Frontal cortex (tissue), 3 donors: ENCODE measurements at regions not wholly inside any gene's neighbourhood (a gene's known extent, or its start where the extent isn't known, plus 50 kb on each side); places are given as distances from the start of the nearest gene placed in this dataset.

Experiments used
- DNase-seq, 2 donors: peaks; one replicate each; pipeline ENCODE4 v3.0.0; 2012; ENCODE audit warnings: low spot score in 2 of 2
- FAIRE-seq: peaks from 2 replicates; lab custom pipeline; 2012; peaks lifted over from hg19 to GRCh38; lab: Jason Lieb, UNC
- donor health status: control.
- donor health status: control.
- donor health status: control.

- DNase-seq: no peak
- no peak for FAIRE-seq
Measured at GRCh38 chr12:58434726-58435125, 485.6 kb downstream of the LRIG3 start.

GRCh38 chr12:58435647-58436046 is 484.7 kb downstream of the LRIG3 start:
- DNase-seq: no peak
- FAIRE-seq: no peak

- no peak for FAIRE-seq
- DNase-seq: no peak
Measured at GRCh38 chr12:58441483-58441882, 478.8 kb downstream of the LRIG3 start.

- no peak for DNase-seq
- FAIRE-seq: no peak
Measured at GRCh38 chr12:58443273-58443980, 476.9 kb downstream of the LRIG3 start.

DNA sequence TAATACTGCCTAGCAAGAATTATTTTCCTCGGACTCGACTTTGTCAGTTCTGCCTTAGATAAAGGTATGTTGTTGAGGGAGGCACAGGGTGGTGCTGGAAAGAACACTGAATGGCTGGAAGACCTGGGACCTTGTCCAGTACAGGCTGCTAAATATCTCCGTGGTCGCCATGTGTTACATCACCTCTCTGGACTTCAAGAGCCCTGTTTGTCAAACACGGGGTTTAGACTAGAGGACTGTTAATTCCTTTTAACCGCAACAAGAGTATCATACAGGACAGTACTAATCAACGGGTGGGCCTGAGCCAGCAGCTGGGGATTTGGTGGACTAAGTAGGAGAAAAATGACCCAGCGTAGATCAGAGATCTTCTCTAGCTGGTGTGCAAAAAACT is 476.3 kb downstream of the LRIG3 start:
- DNase-seq (no peak), FAIRE-seq (no peak)

GRCh38 chr12:58450868-58451482 is 469.3 kb downstream of the LRIG3 start:
- FAIRE-seq (no peak), DNase-seq (no peak)

DNA sequence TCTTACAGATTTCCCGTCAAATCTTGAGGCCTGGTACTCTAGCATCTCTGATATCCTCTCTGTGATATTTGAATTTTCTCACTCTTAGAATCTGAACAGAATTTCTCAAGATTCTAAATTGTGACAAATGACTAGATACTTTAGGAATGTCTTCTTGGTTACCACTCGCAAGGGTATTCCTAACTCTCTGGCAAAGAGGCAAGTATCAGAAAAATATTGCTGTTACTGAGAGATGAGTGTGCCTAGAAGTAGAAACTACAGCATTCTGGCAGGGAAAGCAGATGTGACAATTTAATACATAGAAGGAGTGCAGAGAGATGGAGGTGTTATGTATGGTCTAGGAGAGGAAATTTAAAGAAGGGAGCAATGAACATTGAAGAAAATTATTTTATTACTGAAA is 467.8 kb downstream of the LRIG3 start:
- FAIRE-seq: no peak
- no peak for DNase-seq

DNA sequence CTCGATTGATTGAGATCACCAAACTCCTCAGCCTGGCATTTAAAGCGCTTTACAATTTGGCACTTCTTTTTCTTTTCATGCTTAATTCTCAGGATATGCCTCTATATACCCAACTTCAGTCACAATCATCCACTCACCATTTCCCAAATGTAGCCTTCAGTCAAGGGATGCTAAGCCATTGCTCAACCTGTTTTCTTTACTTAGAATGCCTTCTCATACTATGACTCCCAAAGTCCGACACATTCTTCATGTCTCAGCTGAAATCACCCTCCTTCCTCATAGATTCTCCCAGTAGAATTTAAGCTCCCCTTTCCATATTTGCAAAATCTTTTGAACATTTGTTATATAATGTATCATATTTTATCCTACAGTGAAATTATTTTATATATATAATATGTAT is 467.0 kb downstream of the LRIG3 start:
- DNase-seq: no peak
- FAIRE-seq: no peak

GRCh38 chr12:58455136-58455535 is 465.2 kb downstream of the LRIG3 start:
- FAIRE-seq (no peak), DNase-seq (no peak)

GRCh38 chr12:58458102-58458501 is 462.2 kb downstream of the LRIG3 start:
- no peak for DNase-seq
- no peak for FAIRE-seq

- no peak for FAIRE-seq
- no peak for DNase-seq
Measured at GRCh38 chr12:58459191-58459590, 461.1 kb downstream of the LRIG3 start.

DNA sequence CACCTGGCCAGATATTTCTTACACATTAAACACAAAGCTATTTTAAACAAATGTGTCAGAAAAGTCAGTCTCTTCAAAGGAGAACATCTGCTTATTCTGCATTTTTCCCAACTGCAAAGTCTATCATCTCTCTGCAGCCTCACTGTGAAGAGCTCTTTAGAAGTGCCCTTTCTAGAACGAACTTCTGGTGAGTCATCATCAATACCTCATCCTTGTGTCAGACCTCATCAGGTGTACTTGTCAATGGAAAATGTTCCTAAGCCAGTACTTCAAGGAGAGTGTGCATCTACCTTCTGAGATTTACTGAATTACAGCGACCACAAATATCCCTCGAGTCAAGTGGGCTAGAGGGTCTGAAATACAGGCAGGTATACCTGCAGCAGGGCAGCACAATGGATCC is 457.3 kb downstream of the LRIG3 start:
- no peak for FAIRE-seq
- DNase-seq: no peak

DNA sequence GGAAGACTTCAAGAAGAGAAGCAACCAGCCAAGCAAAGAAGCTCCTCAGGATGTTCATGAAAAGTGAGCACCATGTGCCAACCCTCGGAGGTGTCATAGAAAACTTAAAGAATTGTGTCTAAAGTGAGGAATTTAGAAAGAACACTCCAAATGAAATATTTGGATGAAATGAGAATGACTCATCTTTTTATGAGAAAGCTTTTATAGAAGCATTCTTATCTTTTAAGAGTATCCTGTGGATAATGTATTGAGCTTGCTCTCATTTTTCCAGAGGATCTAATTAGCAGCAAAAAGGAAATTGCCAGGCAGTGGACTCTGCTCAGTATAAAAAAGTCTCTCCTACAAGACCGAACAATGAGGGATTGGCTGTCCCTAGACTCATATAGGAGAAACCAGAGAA is 454.9 kb downstream of the LRIG3 start:
- no peak for DNase-seq

DNA sequence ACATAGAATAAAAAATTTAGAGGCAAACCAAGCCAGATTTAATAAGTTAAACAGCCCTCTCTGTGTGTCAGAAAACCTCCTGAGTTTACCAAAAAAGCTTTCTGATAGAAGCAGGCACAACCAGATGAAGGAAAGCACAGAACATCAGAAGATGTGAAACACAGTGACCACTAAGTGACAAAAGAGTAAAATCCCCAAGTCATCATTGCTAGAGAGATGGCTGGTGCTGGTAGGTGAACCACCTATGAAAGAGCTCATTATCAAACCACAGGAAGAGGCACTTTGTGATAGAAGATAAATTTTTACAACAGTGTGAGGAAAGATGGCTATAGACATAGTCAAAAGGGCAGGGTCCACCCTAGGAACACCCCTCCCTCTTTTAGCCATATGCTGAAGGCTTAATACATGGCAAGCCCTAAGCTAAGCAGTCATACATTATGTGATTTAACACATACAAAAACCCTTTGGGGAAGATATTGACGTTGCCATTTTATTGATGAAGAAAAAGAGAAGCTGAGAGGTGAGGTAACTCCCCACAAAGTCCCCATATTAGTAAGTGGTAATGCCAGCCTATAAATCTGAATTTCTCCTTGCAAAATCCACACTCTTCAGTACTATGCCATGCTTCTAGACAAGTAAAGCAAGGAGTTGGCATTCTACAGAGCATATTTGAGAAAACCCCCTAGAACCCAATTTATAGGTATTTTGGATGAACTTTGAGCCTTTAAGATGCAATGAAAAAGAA is 449.9 kb downstream of the LRIG3 start:
- FAIRE-seq: no peak
- no peak for DNase-seq

More for the DNA sequence above, 454.9 kb downstream of the LRIG3 start:
- FAIRE-seq: no peak

DNA sequence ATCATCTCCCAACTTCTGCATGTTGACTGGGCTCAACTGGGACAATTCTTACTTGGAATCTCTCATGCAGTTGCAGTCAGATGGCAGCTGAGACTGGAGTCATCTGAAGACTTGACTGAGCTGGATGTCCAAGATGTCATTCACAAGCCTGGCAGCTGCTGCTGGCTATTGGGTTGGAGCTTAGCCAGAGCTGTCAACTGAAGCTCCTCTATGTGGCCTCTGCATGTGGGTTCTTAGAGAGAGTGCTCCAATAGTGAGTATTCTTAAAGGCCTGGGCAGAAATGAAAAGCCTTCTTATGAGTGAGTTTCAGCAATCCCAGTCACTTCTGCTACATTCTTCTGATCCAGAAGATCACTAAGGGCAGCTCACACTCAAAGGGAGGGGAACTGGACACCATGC is 440.9 kb downstream of the LRIG3 start:
- no peak for DNase-seq
- no peak for FAIRE-seq

- DNase-seq (no peak), FAIRE-seq (no peak)
Measured at GRCh38 chr12:58481811-58482210, 438.5 kb downstream of the LRIG3 start.

DNA sequence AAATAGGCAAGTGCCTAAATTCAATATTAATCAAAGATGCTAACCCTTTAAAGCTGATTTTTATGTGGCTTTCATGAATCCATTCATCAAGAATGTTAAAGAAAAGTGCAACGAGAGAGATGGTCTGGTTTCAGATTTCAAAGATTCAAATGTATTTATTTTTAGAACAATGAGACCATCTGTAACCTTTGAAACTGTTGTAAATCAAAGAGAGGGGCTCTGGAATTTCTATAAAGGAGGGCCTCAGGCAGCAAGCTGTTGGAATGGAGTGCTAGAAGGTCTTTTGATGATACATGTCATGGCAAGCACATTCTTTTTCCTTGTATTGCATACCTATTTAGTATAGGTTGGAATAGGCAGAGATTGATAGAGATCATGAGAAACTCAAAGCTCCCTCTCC is 433.0 kb downstream of the LRIG3 start:
- DNase-seq (no peak), FAIRE-seq (no peak)

DNA sequence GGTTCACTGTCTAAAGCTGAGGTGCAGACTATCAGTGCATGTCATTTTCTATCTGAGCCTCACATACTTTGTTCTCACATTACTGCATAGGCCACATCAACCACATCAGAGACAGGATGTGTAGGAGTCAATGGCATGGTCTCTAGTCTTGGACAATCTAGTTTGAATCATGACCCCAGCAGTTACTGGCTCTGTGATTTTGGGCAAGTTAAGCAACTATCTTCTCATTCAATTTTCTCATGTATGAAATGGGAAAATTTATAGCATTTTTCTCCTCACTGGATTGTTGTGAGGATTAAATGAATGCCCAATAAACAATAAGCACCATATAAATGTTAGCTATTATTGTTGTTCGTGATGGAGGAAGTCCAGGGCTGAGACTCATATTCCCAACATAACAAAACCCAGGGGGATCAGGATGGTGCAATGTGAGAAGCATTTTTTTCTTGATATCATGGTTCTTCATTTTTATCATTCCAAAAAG is 432.6 kb downstream of the LRIG3 start:
- FAIRE-seq: no peak
- DNase-seq: no peak

DNA sequence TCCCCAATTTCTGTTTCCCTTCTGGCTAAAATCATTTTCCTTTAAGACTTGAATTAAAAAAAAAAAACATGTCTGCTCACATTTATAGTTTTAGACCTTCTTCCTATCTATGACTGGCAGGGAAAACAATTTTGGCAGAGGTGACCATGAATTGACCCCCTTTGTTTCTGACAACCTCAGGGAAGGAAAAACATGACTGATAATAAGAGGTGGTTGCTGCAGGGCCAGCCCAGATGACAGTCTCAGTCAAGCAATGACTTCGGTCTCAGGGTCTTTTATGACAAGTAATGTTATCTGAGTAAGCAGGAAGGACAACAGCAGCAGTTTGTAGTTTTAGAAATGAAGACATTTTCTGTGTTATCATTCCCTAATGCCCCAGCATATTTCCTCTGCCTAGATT is 430.9 kb downstream of the LRIG3 start:
- no peak for FAIRE-seq
- DNase-seq: no peak

DNA sequence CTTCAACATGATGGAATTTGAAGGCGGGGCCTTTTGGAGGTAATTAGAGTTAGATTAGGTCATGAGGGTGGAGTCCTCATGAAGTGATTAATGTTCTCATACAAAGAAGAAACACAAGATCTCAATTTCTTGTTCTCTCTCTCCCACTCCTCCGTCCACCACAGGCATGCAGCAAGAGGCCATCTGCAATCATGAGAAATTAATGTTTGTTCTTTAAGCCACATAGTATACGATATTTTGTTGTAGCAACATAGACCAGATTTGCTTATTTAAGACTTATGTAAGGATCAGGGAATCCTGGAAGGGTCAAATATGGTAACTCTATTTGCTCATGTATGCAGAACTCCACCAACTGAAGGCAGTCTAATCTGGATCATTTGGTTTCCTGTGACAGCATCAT is 429.0 kb downstream of the LRIG3 start:
- DNase-seq: no peak
- FAIRE-seq: no peak
